ENCODE measurements at regions not wholly inside any gene's neighbourhood (a gene's known extent, or its start where the extent isn't known, plus 50 kb on each side); places are given as distances from the start of the nearest gene placed in this dataset.

DNA sequence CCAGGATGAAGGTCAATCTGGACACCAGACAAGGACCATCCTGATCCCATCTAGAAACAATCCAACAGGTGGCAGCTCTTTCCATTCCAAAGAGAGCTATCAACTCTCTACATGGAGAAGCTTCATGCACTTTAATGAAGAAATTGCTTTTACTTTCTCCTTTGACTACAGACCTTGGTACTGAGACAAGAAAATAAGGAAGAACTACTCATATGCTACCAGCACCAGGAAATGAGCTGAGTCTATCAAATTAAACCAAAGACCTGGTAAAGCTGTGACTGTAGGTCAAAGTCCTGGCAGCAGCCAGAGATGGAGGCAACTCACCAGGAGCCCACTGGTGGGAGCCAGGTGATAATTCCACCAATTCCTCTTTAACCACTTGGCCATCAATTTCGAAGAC lies 64.3 kb upstream of the LRRC8B start:
- WGBS (ENCODE audit: insufficient coverage, low coverage, missing lambda C conversion rate) = 6% methylated on average over 1 of the region's 1 CpG
- no peak for ATAC-seq
- Histone ChIP-seq H3K9ac (ENCODE audit: insufficient read depth in 1 of 2, low read depth in 2 of 2, low read length in 2 of 2) (no peak overlapping the region), H2AFZ (ENCODE audit: low read depth, low read length) (no peak overlapping the region), H3K27me3 (ENCODE audit: control insufficient read depth in 2 of 2, insufficient read depth in 2 of 2, low read length in 2 of 2) (no peaks in the 10 kb centered on the region; a peak in 1 of 5 replicates), H3K4me3 (no peak overlapping the region), H3K79me2 (ENCODE audit: control insufficient read depth, insufficient read depth, low read length) (no peaks in the 10 kb centered on the region), H3K9me3 (replicated peaks; ENCODE audit: control insufficient read depth, insufficient read depth, low read depth, low read length) (no peaks in the 10 kb centered on the region), H3K9me1 (ENCODE audit: control insufficient read depth, insufficient read depth, low read length) (no peaks in the 10 kb centered on the region), H3K4me2 (ENCODE audit: insufficient read depth, low read length) (no peak overlapping the region), H4K20me1 (replicated peaks; ENCODE audit: control insufficient read depth, insufficient read depth, low read length) (no peaks in the 10 kb centered on the region), H3K36me3 (ENCODE audit: control insufficient read depth, insufficient read depth, low read length) (no peaks in the 10 kb centered on the region), H3K4me1 (replicated peaks in 1 of 2; ENCODE audit: control insufficient read depth in 2 of 2, insufficient read depth in 2 of 2, low read length in 2 of 2) (no peaks in the 10 kb centered on the region), H3K27ac (ENCODE audit: extremely low read depth, low read depth, low read length) (no peak overlapping the region)
- ChIA-PET CTCF (ENCODE audit: low intra/inter-chr PET ratio) (interaction anchor here (0.7 to 1.2 kb wide), 2 partner anchors 139 to 524 kb away, joined by 3 to 4 read pairs; no protein-coding TSS in a partner anchor), POLR2A (interaction anchor here (0.7 kb wide), 1 partner anchor 574 kb away, joined by 3 read pairs; no protein-coding TSS in a partner anchor)
- TF ChIP-seq ZNF316 (IDR thresholded peaks at IDR 0.05) (no peak), RAD21 (CRISPR knock-in tag; conservative IDR thresholded peaks at IDR 0.05 in 1 of 2, IDR thresholded peaks at IDR 0.05 in 1 of 2) (peak; percentile 14 to 16; a peak in 1 of 4 replicates)
- TF ChIP-seq, protein P1, sequence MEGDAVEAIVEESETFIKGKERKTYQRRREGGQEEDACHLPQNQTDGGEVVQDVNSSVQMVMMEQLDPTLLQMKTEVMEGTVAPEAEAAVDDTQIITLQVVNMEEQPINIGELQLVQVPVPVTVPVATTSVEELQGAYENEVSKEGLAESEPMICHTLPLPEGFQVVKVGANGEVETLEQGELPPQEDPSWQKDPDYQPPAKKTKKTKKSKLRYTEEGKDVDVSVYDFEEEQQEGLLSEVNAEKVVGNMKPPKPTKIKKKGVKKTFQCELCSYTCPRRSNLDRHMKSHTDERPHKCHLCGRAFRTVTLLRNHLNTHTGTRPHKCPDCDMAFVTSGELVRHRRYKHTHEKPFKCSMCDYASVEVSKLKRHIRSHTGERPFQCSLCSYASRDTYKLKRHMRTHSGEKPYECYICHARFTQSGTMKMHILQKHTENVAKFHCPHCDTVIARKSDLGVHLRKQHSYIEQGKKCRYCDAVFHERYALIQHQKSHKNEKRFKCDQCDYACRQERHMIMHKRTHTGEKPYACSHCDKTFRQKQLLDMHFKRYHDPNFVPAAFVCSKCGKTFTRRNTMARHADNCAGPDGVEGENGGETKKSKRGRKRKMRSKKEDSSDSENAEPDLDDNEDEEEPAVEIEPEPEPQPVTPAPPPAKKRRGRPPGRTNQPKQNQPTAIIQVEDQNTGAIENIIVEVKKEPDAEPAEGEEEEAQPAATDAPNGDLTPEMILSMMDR (IDR thresholded peaks at IDR 0.05 in 2 of 3, conservative IDR thresholded peaks at IDR 0.05 in 1 of 3; ENCODE audit: insufficient read depth in 2 of 3, low read depth in 1 of 3, low read length in 3 of 3) = peak in 1 of 3 experiments; percentile 13; a peak in 1 of 6 replicates
- no peak for DNase-seq (ENCODE audit: extremely low read depth in 1 of 4, low spot score in 3 of 4)
- BruUV-seq (replicated peaks) = no TSS peak
- intact Hi-C loops (cut with micrococcal nuclease) (no loop called here), in situ Hi-C loops (cut with MboI) (no loop called here)
- FAIRE-seq = no peak

DNA sequence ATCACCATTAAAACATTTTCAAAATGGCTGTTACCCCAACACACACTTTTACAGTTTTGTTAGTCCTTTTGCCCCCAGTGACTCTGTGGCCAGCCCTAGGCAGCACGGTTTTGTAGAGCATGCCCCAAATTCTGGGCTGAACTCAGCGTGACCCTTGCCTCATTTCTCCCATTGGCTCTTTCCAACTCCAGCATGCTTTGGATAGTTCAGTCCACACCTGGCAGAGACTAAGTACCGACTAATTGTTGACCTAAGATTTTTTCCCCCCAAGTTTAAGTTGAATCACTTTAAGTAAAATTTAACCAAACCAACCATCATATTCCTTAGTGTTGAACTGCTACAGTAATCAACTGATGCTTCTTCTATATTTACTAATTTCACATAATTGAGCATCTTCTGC lies 62.4 kb upstream of the LRRC8B start:
- intact Hi-C loops (cut with micrococcal nuclease) = no loop called here
- POLR2A ChIA-PET = interaction anchor here (0.7 to 1.3 kb wide), 2 partner anchors 10 to 138 kb away, joined by 3 read pairs; no protein-coding TSS in a partner anchor
- no peak overlapping the region for H2AFZ ChIP-seq (ENCODE audit: low read depth, low read length)

More for the DNA sequence above, 62.4 kb upstream of the LRRC8B start:
- no peak for TF ChIP-seq KLF16 (IDR thresholded peaks at IDR 0.05)
- TF ChIP-seq ARNT (IDR thresholded peaks at IDR 0.05) = no peak
- TF ChIP-seq PCBP2 (IDR thresholded peaks at IDR 0.05; ENCODE audit: low read depth, low read length, poor library complexity, severe bottlenecking) = no peak
- TF ChIP-seq BCL6 (CRISPR knock-in tag; IDR thresholded peaks at IDR 0.05) = no peak
- TF ChIP-seq POLR2AphosphoS5 (IDR thresholded peaks at IDR 0.05; ENCODE audit: control insufficient read depth, insufficient read depth, low read depth, low read length) = no peak
- H3K4me3 ChIP-seq = no peak overlapping the region
- H3K79me2 ChIP-seq (ENCODE audit: control insufficient read depth, insufficient read depth, low read length) = no peaks in the 10 kb centered on the region
- no peaks in the 10 kb centered on the region for H3K4me1 ChIP-seq (replicated peaks in 1 of 2; ENCODE audit: control insufficient read depth in 2 of 2, insufficient read depth in 2 of 2, low read length in 2 of 2)
- CTCF ChIA-PET (ENCODE audit: low intra/inter-chr PET ratio) = no interaction called here
- H3K9ac ChIP-seq (ENCODE audit: insufficient read depth in 1 of 2, low read depth in 2 of 2, low read length in 2 of 2) = no peak overlapping the region
- H3K9me1 ChIP-seq (ENCODE audit: control insufficient read depth, insufficient read depth, low read length) = no peaks in the 10 kb centered on the region
- FAIRE-seq (no peak), DNase-seq (ENCODE audit: extremely low read depth in 1 of 4, low spot score in 3 of 4) (no peak), ATAC-seq (no peak)
- no peaks in the 10 kb centered on the region for H3K36me3 ChIP-seq (ENCODE audit: control insufficient read depth, insufficient read depth, low read length)
- H3K27me3 ChIP-seq (ENCODE audit: control insufficient read depth in 2 of 2, insufficient read depth in 2 of 2, low read length in 2 of 2) = no peaks in the 10 kb centered on the region; a peak in 1 of 5 replicates
- BruUV-seq (replicated peaks) = no TSS peak
- no peak overlapping the region for H3K4me2 ChIP-seq (ENCODE audit: insufficient read depth, low read length)
- H3K9me3 ChIP-seq (replicated peaks; ENCODE audit: control insufficient read depth, insufficient read depth, low read depth, low read length) = no peaks in the 10 kb centered on the region
- in situ Hi-C loops (cut with MboI) = no loop called here
- WGBS (ENCODE audit: insufficient coverage, low coverage, missing lambda C conversion rate) = 0% methylated on average over 3 of the region's 3 CpGs
- no peak overlapping the region for H3K27ac ChIP-seq (ENCODE audit: extremely low read depth, low read depth, low read length)
- no peaks in the 10 kb centered on the region for H4K20me1 ChIP-seq (replicated peaks; ENCODE audit: control insufficient read depth, insufficient read depth, low read length)

Measured in K562 (cell line).